ENCODE measurements at regions not wholly inside any gene's neighbourhood (a gene's known extent, or its start where the extent isn't known, plus 50 kb on each side); places are given as distances from the start of the nearest gene placed in this dataset.

- TF ChIP-seq CTCF (IDR thresholded peaks at IDR 0.05) (no peak), POLR2A (IDR thresholded peaks at IDR 0.05) (no peak), POLR2AphosphoS5 (IDR thresholded peaks at IDR 0.05) (no peak), EP300 (IDR thresholded peaks at IDR 0.05) (no peak)
Observed at GRCh38 chr15:50850003-50850402, 58.5 kb upstream of the AP4E1 start.
